GM19467 (cell line): ENCODE measurements at regions not wholly inside any gene's neighbourhood (a gene's known extent, or its start where the extent isn't known, plus 50 kb on each side); places are given as distances from the start of the nearest gene placed in this dataset.
"Not testable (repeated sequence)": the region's sequence is repeated elsewhere in the genome, so short reads cannot be mapped to it uniquely, and the experiment has no call there.

Source experiments
- ATAC-seq: cut with Tn5 transposase; IDR thresholded peaks from one replicate; pipeline ENCODE4 v1.9.1; 2021; ENCODE audit warnings: mild to moderate bottlenecking, moderate library complexity; ENCODE audit not compliant: unreplicated experiment

- no peak for ATAC-seq
Observed at GRCh38 chr16:80263181-80263823, 277.5 kb upstream of the DYNLRB2 start.

GRCh38 chr16:80260906-80261311, 279.9 kb upstream of the DYNLRB2 start:
- no peak for ATAC-seq

GRCh38 chr16:80259290-80259805, 281.4 kb upstream of the DYNLRB2 start:
- no peak for ATAC-seq

- ATAC-seq = no peak
Observed at GRCh38 chr16:80258407-80258806, 282.4 kb upstream of the DYNLRB2 start.

GRCh38 chr16:80254970-80255369, 285.8 kb upstream of the DYNLRB2 start:
- no peak for ATAC-seq

- no peak for ATAC-seq
Observed at GRCh38 chr16:80253741-80254140, 287.1 kb upstream of the DYNLRB2 start.

- no peak for ATAC-seq
Observed at GRCh38 chr16:80250381-80250780, 290.4 kb upstream of the DYNLRB2 start.

- ATAC-seq = not testable (repeated sequence)
Observed at GRCh38 chr16:80243303-80243702, 297.5 kb upstream of the DYNLRB2 start.

GRCh38 chr16:80242279-80242678, 298.5 kb upstream of the DYNLRB2 start:
- ATAC-seq = not testable (repeated sequence)

GRCh38 chr16:80233097-80233835, 307.5 kb upstream of the DYNLRB2 start:
- no peak for ATAC-seq

- ATAC-seq = peak; percentile 72
Observed at GRCh38 chr16:80231888-80232287, 308.9 kb upstream of the DYNLRB2 start.

- ATAC-seq = no peak
Observed at GRCh38 chr16:80231121-80231520, 309.7 kb upstream of the DYNLRB2 start.

GRCh38 chr16:80230328-80231120, 310.3 kb upstream of the DYNLRB2 start:
- ATAC-seq = no peak

- ATAC-seq = no peak
Observed at GRCh38 chr16:80226499-80226898, 314.3 kb upstream of the DYNLRB2 start.

GRCh38 chr16:80210787-80211186, 330.0 kb upstream of the DYNLRB2 start:
- ATAC-seq = no peak

- no peak for ATAC-seq
Observed at GRCh38 chr16:80208743-80209142, 332.1 kb upstream of the DYNLRB2 start.

- no peak for ATAC-seq
Observed at GRCh38 chr16:80208015-80208414, 332.8 kb upstream of the DYNLRB2 start.

GRCh38 chr16:80203821-80204220, 337.0 kb upstream of the DYNLRB2 start:
- no peak for ATAC-seq

GRCh38 chr16:80202831-80203413, 337.9 kb upstream of the DYNLRB2 start:
- no peak for ATAC-seq

- no peak for ATAC-seq
Observed at GRCh38 chr16:80200079-80200478, 340.7 kb upstream of the DYNLRB2 start.

- no peak for ATAC-seq
Observed at GRCh38 chr16:80199614-80200013, 341.2 kb upstream of the DYNLRB2 start.
